MCF 10A (cell line): ENCODE measurements at regions not wholly inside any gene's neighbourhood (a gene's known extent, or its start where the extent isn't known, plus 50 kb on each side); places are given as distances from the start of the nearest gene placed in this dataset.

Experiments
- BruUV-seq: library from RNA; stranded (reverse); fragments of 400-500 nt; replicated peaks from 2 replicates; lab custom pipeline; 2021; lab: Mats Ljungman, UMichigan
- CTCF ChIA-PET: fragments of 300-600 bp; sonication (Branson Sonifier 250); formaldehyde crosslinking; extraction: SDS; loops from one replicate; lab custom pipeline; 2021; ENCODE audit warnings: antibody characterized with exemption, inconsistent platforms; lab: Yijun Ruan, JAX
- POLR2A ChIA-PET: fragments of 300-600, 350-650 bp; sonication (Branson Sonifier 250); formaldehyde crosslinking; extraction: SDS; loops from one replicate; lab custom pipeline; 2020; ENCODE audit warnings: antibody characterized with exemption, inconsistent platforms; lab: Yijun Ruan, JAX
- DNase-seq: peaks from one replicate; pipeline ENCODE4 v3.0.0-alpha.2; 2018; ENCODE audit not compliant: unreplicated experiment
- H3K27ac Mint-ChIP-seq: one replicate; pipeline ENCODE4 v1.8.0; 2022; ENCODE audit warnings: mild to moderate bottlenecking, low read depth, mixed read lengths; ENCODE audit not compliant: unreplicated experiment
- H3K27me3 Mint-ChIP-seq: one replicate; pipeline ENCODE4 v1.8.0; 2022; ENCODE audit warnings: mixed read lengths; ENCODE audit not compliant: insufficient read depth, unreplicated experiment
- H3K36me3 Mint-ChIP-seq: one replicate; pipeline ENCODE4 v1.8.0; 2022; ENCODE audit warnings: mild to moderate bottlenecking, moderate library complexity, mixed read lengths; ENCODE audit not compliant: insufficient read depth, unreplicated experiment
- H3K4me1 Mint-ChIP-seq: one replicate; pipeline ENCODE4 v1.8.0; 2022; ENCODE audit warnings: mixed read lengths; ENCODE audit not compliant: insufficient read depth, unreplicated experiment
- H3K4me3 Mint-ChIP-seq: one replicate; pipeline ENCODE4 v1.8.0; 2022; ENCODE audit warnings: mild to moderate bottlenecking, moderate library complexity, mixed read lengths; ENCODE audit not compliant: unreplicated experiment
- H3K9me3 Mint-ChIP-seq: one replicate; pipeline ENCODE4 v1.8.0; 2022; ENCODE audit warnings: mixed read lengths; ENCODE audit not compliant: unreplicated experiment
- intact Hi-C: fragments of 100-400 bp; cut with micrococcal nuclease; formaldehyde crosslinking; loops from 2 replicates; pipeline ENCODE4 v1.14.1; 2022
- TF ChIP-seq, protein P1 (sequence below): fragments of 200-600 bp; IDR thresholded peaks from one replicate; pipeline ENCODE4 v1.8.0; 2022; ENCODE audit warnings: antibody characterized with exemption, mild to moderate bottlenecking; ENCODE audit not compliant: unreplicated experiment

DNA sequence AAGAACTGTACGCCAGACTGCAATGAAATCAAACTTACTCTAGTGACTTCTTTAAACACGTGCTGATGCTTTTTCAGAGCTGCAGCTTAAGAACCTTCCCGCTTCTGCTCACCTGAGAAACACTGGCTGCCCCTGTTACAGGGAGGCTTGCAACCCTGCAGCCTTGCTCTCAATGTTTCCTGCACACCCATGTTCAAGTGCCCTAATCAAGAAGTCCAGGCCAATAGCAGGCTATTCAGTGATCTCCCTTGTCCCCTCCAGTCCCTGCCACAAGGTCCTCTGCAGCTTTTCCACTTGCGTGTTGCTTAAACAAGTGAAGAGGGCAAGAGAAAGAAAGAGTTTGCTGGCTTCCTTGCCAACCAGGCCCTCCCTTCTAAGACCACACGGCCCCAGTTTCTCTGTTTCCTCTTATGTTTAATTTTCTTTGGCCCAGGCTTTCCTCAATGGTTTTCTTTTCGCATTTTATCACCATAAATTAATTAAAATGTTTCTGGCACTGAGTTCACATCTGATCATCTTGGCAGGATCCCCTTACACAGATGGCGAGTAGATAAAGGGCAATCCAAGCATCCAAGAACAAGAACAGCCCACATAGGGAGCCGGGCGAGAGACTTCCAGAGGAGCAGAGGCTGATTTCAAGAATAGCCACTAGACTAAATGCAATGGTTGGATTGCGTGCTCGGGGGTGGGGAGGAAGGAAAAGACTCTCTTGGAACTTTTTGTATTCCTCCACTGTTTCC, 82.3 kb upstream of the CDKN3 start:
- no TSS peak for BruUV-seq
- no peak overlapping the region for H3K4me3 Mint-ChIP-seq

DNA sequence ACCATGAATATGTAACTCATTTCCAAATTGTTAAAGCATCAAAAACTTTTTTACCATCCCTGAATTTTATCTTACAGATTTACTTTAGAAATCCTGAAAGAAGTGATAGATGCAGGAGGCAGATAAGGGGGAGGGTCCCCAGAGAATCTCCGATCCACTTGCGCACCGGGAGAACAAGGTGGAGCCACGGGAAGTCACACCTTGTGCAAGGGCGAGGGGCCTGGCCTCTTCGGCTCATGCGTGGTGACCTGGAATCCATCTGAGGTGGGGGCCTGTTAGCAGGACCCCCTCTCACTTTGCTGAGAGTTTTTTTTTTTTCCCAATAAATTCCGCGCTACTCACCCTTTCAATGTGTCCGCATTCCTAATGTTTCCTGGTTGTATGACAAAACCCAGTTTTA, 80.2 kb upstream of the CDKN3 start:
- H3K4me3 Mint-ChIP-seq = no peak overlapping the region
- no peaks in the 10 kb centered on the region for H3K27me3 Mint-ChIP-seq
- ChIA-PET CTCF (interaction anchor here (0.7 to 1.1 kb wide), 2 partner anchors 134 to 809 kb away, joined by 3 read pairs; no protein-coding TSS in a partner anchor), POLR2A (no interaction called here)
- H3K27ac Mint-ChIP-seq = no peak overlapping the region
- no TSS peak for BruUV-seq
- peaks cover 5% of the 10 kb centered on the region for H3K36me3 Mint-ChIP-seq
- TF ChIP-seq, protein P1, sequence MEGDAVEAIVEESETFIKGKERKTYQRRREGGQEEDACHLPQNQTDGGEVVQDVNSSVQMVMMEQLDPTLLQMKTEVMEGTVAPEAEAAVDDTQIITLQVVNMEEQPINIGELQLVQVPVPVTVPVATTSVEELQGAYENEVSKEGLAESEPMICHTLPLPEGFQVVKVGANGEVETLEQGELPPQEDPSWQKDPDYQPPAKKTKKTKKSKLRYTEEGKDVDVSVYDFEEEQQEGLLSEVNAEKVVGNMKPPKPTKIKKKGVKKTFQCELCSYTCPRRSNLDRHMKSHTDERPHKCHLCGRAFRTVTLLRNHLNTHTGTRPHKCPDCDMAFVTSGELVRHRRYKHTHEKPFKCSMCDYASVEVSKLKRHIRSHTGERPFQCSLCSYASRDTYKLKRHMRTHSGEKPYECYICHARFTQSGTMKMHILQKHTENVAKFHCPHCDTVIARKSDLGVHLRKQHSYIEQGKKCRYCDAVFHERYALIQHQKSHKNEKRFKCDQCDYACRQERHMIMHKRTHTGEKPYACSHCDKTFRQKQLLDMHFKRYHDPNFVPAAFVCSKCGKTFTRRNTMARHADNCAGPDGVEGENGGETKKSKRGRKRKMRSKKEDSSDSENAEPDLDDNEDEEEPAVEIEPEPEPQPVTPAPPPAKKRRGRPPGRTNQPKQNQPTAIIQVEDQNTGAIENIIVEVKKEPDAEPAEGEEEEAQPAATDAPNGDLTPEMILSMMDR = no peak
- intact Hi-C loops = no loop called here
- no peaks in the 10 kb centered on the region for H3K9me3 Mint-ChIP-seq
- peaks cover 20% of the 10 kb centered on the region for H3K4me1 Mint-ChIP-seq
- no peak for DNase-seq

More for the DNA sequence above, 82.3 kb upstream of the CDKN3 start:
- intact Hi-C loops = no loop called here
- no peaks in the 10 kb centered on the region for H3K27me3 Mint-ChIP-seq
- H3K4me1 Mint-ChIP-seq = peaks cover 36% of the 10 kb centered on the region
- peak overlapping the region; percentile 95 for H3K27ac Mint-ChIP-seq
- DNase-seq = no peak
- ChIA-PET CTCF (interaction anchor here (0.6 to 2.0 kb wide), 3 partner anchors 15 to 225 kb away, joined by 3 to 12 read pairs (median 3); no protein-coding TSS in a partner anchor), POLR2A (no interaction called here)
- H3K36me3 Mint-ChIP-seq = peaks cover 5% of the 10 kb centered on the region
- no peaks in the 10 kb centered on the region for H3K9me3 Mint-ChIP-seq
- TF ChIP-seq, protein P1 = no peak

DNA sequence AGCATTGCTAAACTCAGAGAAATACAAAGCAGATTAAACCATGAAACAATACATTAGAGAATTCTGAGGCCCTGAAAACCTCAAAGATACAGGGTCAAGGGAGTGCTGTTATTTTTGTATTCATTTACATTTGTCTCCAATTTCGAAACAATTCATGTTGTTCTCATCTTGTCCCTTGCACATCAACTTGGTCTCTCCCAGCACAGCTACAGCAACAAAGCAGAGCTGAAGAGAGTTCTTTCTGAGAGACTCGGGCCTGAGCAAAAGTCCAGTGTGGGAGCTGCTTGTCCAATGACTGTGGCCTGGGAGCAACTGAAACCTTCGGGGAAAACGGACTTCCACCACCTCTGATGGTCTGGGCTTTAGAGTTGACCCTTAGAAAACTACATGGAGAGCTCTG, 79.4 kb upstream of the CDKN3 start:
- no peaks in the 10 kb centered on the region for H3K9me3 Mint-ChIP-seq

DNA sequence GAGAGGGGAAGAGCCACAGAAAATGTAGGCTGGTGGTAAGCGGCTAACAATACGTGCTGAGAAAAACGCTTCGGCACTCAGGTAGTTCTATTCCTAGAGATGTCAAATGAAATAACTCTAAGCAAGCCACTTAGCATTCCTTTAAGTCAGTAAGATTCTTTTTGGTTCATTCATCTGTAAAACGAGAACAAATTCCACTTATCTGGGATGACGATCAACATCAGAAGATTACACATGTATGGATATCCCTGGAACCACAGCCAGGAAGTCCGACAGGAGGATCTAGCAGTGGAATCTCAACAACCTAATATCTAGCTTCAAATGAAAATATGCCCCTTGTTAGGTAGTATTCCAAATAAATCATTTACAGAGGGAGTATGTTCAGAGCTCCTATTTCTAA, 74.6 kb upstream of the CDKN3 start:
- Mint-ChIP-seq H3K4me1 (no peaks in the 10 kb centered on the region), H3K27ac (no peak overlapping the region), H3K27me3 (no peaks in the 10 kb centered on the region), H3K9me3 (no peaks in the 10 kb centered on the region), H3K36me3 (no peaks in the 10 kb centered on the region), H3K4me3 (no peak overlapping the region)
- ChIA-PET CTCF (interaction anchor here (0.6 to 1.6 kb wide), 4 partner anchors 9 to 1567 kb away, joined by 3 to 6 read pairs (median 4); no protein-coding TSS in a partner anchor), POLR2A (no interaction called here)
- no TSS peak for BruUV-seq
- intact Hi-C loops = no loop called here
- TF ChIP-seq, protein P1 = no peak
- no peak for DNase-seq

More for the DNA sequence above, 79.4 kb upstream of the CDKN3 start:
- intact Hi-C loops = no loop called here
- POLR2A ChIA-PET = no interaction called here
- peaks cover 5% of the 10 kb centered on the region for H3K36me3 Mint-ChIP-seq
- peaks cover 13% of the 10 kb centered on the region for H3K4me1 Mint-ChIP-seq
- no peak overlapping the region for H3K4me3 Mint-ChIP-seq
- CTCF ChIA-PET = interaction anchor here (0.7 to 2.1 kb wide), 4 partner anchors 56 to 810 kb away, joined by 3 to 10 read pairs (median 3); no protein-coding TSS in a partner anchor
- BruUV-seq = no TSS peak
- H3K27me3 Mint-ChIP-seq = no peaks in the 10 kb centered on the region
- no peak for DNase-seq
- no peak overlapping the region for H3K27ac Mint-ChIP-seq
- TF ChIP-seq, protein P1 = no peak
